HCT116 (cell line): ENCODE measurements at regions not wholly inside any gene's neighbourhood (a gene's known extent, or its start where the extent isn't known, plus 50 kb on each side); places are given as distances from the start of the nearest gene placed in this dataset.

ENCODE experiments used
- ATAC-seq: fragments of 200-7000 bp; cut with Tn5 transposase; 2 replicates; pipeline ENCODE4 v1.9.1; 2020; ENCODE audit warnings: mild to moderate bottlenecking, moderate library complexity
- BruUV-seq: library from RNA; stranded (reverse); fragments of 400-500 nt; replicated peaks from 2 replicates; lab custom pipeline; 2021; lab: Mats Ljungman, UMichigan
- CTCF ChIA-PET: fragments of 300-600 bp; sonication (Branson Sonifier 250); formaldehyde crosslinking; loops from one replicate; lab custom pipeline; 2021; ENCODE audit warnings: antibody characterized with exemption; lab: Charles Lee
- POLR2A ChIA-PET: fragments of 300-600, 350-600 bp; sonication (Branson Sonifier 250); formaldehyde crosslinking; loops from one replicate; lab custom pipeline; 2021; ENCODE audit warnings: antibody characterized with exemption; lab: Charles Lee
- RAD21 ChIA-PET, 2 experiments: fragments of 300-600 bp; sonication (Branson Sonifier 250); formaldehyde crosslinking; loops; one replicate each; lab custom pipeline; 2023; ENCODE audit warnings: low total read pairs in 2 of 2; ENCODE audit not compliant: uncharacterized antibody in 2 of 2, unreplicated experiment in 2 of 2, low non-redundant PET in 1 of 2; lab: Charles Lee
- DNase-seq: peaks from one replicate; pipeline ENCODE4 v3.0.0-alpha.2; 2010; ENCODE audit warnings: low read depth, low spot score
- H2AFZ ChIP-seq: fragments of 200-600 bp; shearing (Covaris generic), sonication (generic); 2 replicates; pipeline ENCODE4 v1.6.1; 2017; ENCODE audit warnings: low read depth, mixed run types, mixed read lengths, antibody characterized with exemption, low read length; ENCODE audit not compliant: poor library complexity, severe bottlenecking
- H3K27ac ChIP-seq: 2 replicates; pipeline ENCODE4 v1.5.1; 2012; ENCODE audit warnings: low read depth, low read length
- H3K27me3 ChIP-seq: fragments of 200-600 bp; sonication (generic); 2 replicates; pipeline ENCODE4 v1.6.1; 2016; ENCODE audit warnings: mixed run types, low read length, mixed read lengths; ENCODE audit not compliant: insufficient read depth
- H3K36me3 ChIP-seq, 2 experiments: fragments of 200-500 bp in 1 of 2; fragments of 200-600 bp in 1 of 2; sonication (Bioruptor generic) in 1 of 2; sonication (generic) in 1 of 2; 2 replicates each; pipeline versions ENCODE4 v1.5.1 to v1.6.1; 2014 to 2016; ENCODE audit warnings: low read length in 2 of 2, inconsistent platforms in 1 of 2, mixed read lengths in 1 of 2, mixed run types in 1 of 2; ENCODE audit not compliant: insufficient read depth in 2 of 2, control insufficient read depth in 1 of 2
- H3K4me1 ChIP-seq, 2 experiments: fragments of 200-600 bp in 1 of 2; sonication (generic) in 1 of 2; 2 replicates each; pipeline versions ENCODE4 v1.5.1 to v1.6.1; 2012 to 2017; ENCODE audit warnings: low read length in 2 of 2, inconsistent platforms in 1 of 2, mild to moderate bottlenecking in 1 of 2, mixed read lengths in 1 of 2, mixed run types in 1 of 2, moderate library complexity in 1 of 2; ENCODE audit not compliant: insufficient read depth in 2 of 2, control insufficient read depth in 1 of 2
- H3K4me2 ChIP-seq: fragments of 200-600 bp; sonication (generic); 2 replicates; pipeline ENCODE4 v1.6.1; 2017; ENCODE audit warnings: mixed run types, low read length, mixed read lengths
- H3K4me3 ChIP-seq, 2 experiments: fragments of 200-600 bp in 1 of 2; sonication (generic) in 1 of 2; replicated peaks in 1 of 2; 2 replicates each; pipeline ENCODE4 v1.5.1; 2011 to 2016; ENCODE audit warnings: low read length in 2 of 2, control low read depth in 1 of 2, low read depth in 1 of 2, mild to moderate bottlenecking in 1 of 2, mixed read lengths in 1 of 2, mixed run types in 1 of 2
- H3K79me2 ChIP-seq: fragments of 200-600 bp; sonication (generic); 2 replicates; pipeline ENCODE4 v1.6.1; 2017; ENCODE audit warnings: mild to moderate bottlenecking, mixed run types, low read length, moderate library complexity, mixed read lengths; ENCODE audit not compliant: insufficient read depth
- H3K9ac ChIP-seq: fragments of 200-600 bp; sonication (generic); 2 replicates; pipeline ENCODE4 v1.6.1; 2016; ENCODE audit warnings: low read length, mixed read lengths
- H3K9me2 ChIP-seq: fragments of 200-600 bp; sonication (generic), shearing (Covaris generic); 2 replicates; pipeline ENCODE4 v1.6.1; 2017; ENCODE audit warnings: mixed run types, mild to moderate bottlenecking, moderate library complexity; ENCODE audit not compliant: insufficient read depth
- H3K9me3 ChIP-seq, 2 experiments: fragments of 200-500 bp in 1 of 2; fragments of 200-600 bp in 1 of 2; sonication (Bioruptor generic) in 1 of 2; sonication (generic) in 1 of 2; 2 replicates each; pipeline ENCODE4 v1.6.1; 2014 to 2017; ENCODE audit warnings: low read length in 2 of 2, mixed read lengths in 2 of 2, inconsistent platforms in 1 of 2, low read depth in 1 of 2, mild to moderate bottlenecking in 1 of 2, mixed run types in 1 of 2, moderate library complexity in 1 of 2; ENCODE audit not compliant: control insufficient read depth in 1 of 2, insufficient read depth in 1 of 2
- H4K20me1 ChIP-seq: fragments of 200-600 bp; sonication (generic), shearing (Covaris generic); 2 replicates; pipeline ENCODE4 v1.6.1; 2017; ENCODE audit warnings: mixed run types, mild to moderate bottlenecking, moderate library complexity; ENCODE audit not compliant: insufficient read depth
- ELF1 ChIP-seq: IDR thresholded peaks from 2 replicates; pipeline ENCODE4 v1.6.1; 2012; ENCODE audit warnings: low read depth, borderline replicate concordance
- EZH2 ChIP-seq: fragments of 200-600 bp; sonication (generic); IDR thresholded peaks from 2 replicates; pipeline ENCODE4 v1.6.1; 2017; ENCODE audit warnings: antibody characterized with exemption, mixed run types
- JUND ChIP-seq: IDR thresholded peaks from 2 replicates; pipeline ENCODE4 v1.6.1; 2012
- POLR2A ChIP-seq: IDR thresholded peaks from 2 replicates; pipeline ENCODE4 v1.7.0; 2011; ENCODE audit warnings: borderline replicate concordance; ENCODE audit not compliant: insufficient read depth, insufficient read length; ENCODE audit errors: extremely low read depth
- SRF ChIP-seq: IDR thresholded peaks from 2 replicates; pipeline ENCODE4 v1.6.1; 2012; ENCODE audit warnings: low read depth
- TCF7L2 ChIP-seq: IDR thresholded peaks from 2 replicates; pipeline ENCODE4 v1.7.0; 2011; ENCODE audit warnings: borderline replicate concordance, inconsistent platforms; ENCODE audit not compliant: insufficient read depth, insufficient read length; ENCODE audit errors: extremely low read depth
- ZFX ChIP-seq: fragments of 450-650 bp; IDR thresholded peaks from 2 replicates; pipeline ENCODE4 v1.6.1; 2017
- intact Hi-C: fragments of 100-400 bp; cut with micrococcal nuclease; formaldehyde crosslinking; loops from 2 replicates; pipeline ENCODE4 v1.10.0; 2022
- TF ChIP-seq, protein P1 (sequence below): IDR thresholded peaks from 2 replicates; pipeline ENCODE4 v1.6.1; 2011; ENCODE audit warnings: mild to moderate bottlenecking, low read length, moderate library complexity; ENCODE audit not compliant: insufficient replicate concordance; ENCODE audit errors: extremely low read depth
- TF ChIP-seq, protein P2 (sequence below), 3 experiments: fragments of 200-600 bp in 1 of 3; sonication (generic) in 1 of 3; IDR thresholded peaks in 2 of 3; conservative IDR thresholded peaks in 1 of 3; 2 replicates each; pipeline ENCODE4 v1.5.1; 2012 to 2017; ENCODE audit warnings: low read depth in 2 of 3, low read length in 2 of 3, antibody characterized with exemption in 1 of 3, borderline replicate concordance in 1 of 3, control low read depth in 1 of 3, mild to moderate bottlenecking in 1 of 3, mixed read lengths in 1 of 3, mixed run types in 1 of 3, moderate library complexity in 1 of 3; ENCODE audit not compliant: insufficient read depth in 1 of 3

DNA sequence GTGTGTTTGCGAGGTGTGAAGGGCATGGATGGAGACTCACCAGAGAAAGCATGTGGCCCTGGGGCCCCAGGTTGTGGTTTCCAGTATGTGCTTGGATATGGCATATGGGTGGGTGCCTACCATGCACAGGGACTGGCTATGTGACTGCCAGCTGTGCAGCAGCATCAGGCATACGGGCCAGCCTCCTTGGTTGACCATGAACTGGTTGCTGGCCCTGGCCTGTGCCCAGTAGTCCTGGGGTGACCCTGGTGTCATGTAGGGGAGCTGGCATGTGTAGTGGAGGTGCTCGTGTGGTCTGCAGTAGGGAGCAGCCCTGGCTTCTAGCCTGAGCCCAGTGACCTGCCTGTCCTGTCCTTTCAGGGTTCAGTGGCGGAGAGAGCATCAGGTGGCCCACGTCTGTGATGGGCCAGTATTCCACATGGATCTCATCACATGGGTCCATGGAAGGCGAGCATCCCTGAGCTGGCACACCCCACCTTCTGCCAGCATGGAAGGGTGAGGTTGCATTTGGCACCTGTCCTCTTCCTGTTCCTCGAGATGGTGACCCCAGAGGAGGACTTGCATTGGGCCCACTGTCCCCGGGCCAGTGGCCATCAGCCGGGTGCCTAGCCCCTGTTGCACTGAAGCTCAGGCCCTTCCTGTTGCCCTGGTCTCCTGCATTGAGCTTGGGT, 228.9 kb downstream of the SNRPN start:
- no peaks in the 10 kb centered on the region for H4K20me1 ChIP-seq
- no peak overlapping the region for H3K4me2 ChIP-seq
- no TSS peak for BruUV-seq
- no peaks in the 10 kb centered on the region for H3K36me3 ChIP-seq
- H3K79me2 ChIP-seq, result no peaks in the 10 kb centered on the region
- no peak overlapping the region for H2AFZ ChIP-seq
- no peak for DNase-seq
- H3K27me3 ChIP-seq, result no peaks in the 10 kb centered on the region
- ChIA-PET POLR2A (no interaction called here), RAD21 (no interaction called here), CTCF (no interaction called here)
- H3K9me3 ChIP-seq, result peaks cover 0 to 5% of the 10 kb centered on the region in 2 experiments; a peak in 2 of 4 replicates
- H3K9me2 ChIP-seq, result no peaks in the 10 kb centered on the region
- H3K27ac ChIP-seq, result no peak overlapping the region
- intact Hi-C loops, result no loop called here
- H3K4me1 ChIP-seq, result no peaks in the 10 kb centered on the region
- ATAC-seq, result no peak
- no peak overlapping the region for H3K4me3 ChIP-seq
- H3K9ac ChIP-seq, result no peak overlapping the region
- no peak for TF ChIP-seq JUND
- TF ChIP-seq EZH2, result no peak

DNA sequence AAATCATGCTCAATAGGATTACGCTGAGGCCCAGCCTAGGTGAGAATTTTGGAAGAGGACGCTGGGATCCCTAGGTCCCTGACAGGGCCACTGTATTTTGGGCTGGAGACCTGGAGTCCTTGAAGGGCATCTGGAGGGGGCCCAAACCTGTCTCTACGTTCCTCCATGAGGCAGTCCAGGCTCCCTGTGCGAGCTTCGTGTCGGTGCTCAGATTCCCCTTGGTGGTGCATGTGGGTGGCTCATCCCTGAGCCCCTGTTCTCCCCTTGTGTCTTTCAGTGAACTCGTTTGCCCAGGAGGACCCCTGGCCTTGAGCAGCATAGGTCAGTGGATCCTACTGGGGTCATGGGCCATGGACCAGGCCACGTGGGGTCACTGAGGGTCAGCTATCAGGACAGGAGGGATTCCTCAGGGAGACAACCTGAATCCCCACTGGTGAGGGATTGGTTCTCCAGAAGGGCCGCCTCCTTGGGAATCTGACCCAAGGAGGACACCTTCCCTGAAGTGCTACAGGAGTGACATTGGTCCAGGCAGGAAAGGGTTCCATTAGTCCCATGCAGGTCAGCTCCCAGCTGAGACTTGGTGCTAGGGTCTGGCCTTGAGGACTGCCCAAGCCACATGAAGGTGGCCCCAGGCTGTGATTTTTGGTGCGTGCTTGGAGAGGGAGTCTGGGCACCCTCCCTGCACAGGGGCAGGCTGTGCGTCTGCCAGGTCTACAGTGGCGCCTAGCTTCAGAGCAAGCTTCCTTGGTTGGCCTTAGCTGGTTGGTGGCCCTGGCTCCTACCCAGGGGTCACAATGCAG, 229.8 kb downstream of the SNRPN start:
- H3K27me3 ChIP-seq, result no peaks in the 10 kb centered on the region
- ChIA-PET CTCF (no interaction called here), POLR2A (no interaction called here), RAD21 (no interaction called here)
- ATAC-seq, result no peak
- H3K9me3 ChIP-seq, result peaks cover 0 to 5% of the 10 kb centered on the region in 2 experiments; a peak in 2 of 4 replicates
- no peak overlapping the region for H3K4me2 ChIP-seq
- H3K79me2 ChIP-seq, result no peaks in the 10 kb centered on the region
- no peak overlapping the region for H2AFZ ChIP-seq
- intact Hi-C loops, result no loop called here
- no TSS peak for BruUV-seq
- no peaks in the 10 kb centered on the region for H3K9me2 ChIP-seq
- no peak overlapping the region for H3K4me3 ChIP-seq
- no peak overlapping the region for H3K9ac ChIP-seq
- H3K4me1 ChIP-seq, result no peaks in the 10 kb centered on the region
- H3K36me3 ChIP-seq, result no peaks in the 10 kb centered on the region
- no peak overlapping the region for H3K27ac ChIP-seq
- DNase-seq, result no peak
- H4K20me1 ChIP-seq, result no peaks in the 10 kb centered on the region
- TF ChIP-seq, protein P1, sequence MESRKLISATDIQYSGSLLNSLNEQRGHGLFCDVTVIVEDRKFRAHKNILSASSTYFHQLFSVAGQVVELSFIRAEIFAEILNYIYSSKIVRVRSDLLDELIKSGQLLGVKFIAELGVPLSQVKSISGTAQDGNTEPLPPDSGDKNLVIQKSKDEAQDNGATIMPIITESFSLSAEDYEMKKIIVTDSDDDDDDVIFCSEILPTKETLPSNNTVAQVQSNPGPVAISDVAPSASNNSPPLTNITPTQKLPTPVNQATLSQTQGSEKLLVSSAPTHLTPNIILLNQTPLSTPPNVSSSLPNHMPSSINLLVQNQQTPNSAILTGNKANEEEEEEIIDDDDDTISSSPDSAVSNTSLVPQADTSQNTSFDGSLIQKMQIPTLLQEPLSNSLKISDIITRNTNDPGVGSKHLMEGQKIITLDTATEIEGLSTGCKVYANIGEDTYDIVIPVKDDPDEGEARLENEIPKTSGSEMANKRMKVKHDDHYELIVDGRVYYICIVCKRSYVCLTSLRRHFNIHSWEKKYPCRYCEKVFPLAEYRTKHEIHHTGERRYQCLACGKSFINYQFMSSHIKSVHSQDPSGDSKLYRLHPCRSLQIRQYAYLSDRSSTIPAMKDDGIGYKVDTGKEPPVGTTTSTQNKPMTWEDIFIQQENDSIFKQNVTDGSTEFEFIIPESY, result no peak
- TF ChIP-seq ELF1 (no peak), POLR2A (no peak), ZFX (no peak), TCF7L2 (no peak), SRF (no peak)
- TF ChIP-seq, protein P2, sequence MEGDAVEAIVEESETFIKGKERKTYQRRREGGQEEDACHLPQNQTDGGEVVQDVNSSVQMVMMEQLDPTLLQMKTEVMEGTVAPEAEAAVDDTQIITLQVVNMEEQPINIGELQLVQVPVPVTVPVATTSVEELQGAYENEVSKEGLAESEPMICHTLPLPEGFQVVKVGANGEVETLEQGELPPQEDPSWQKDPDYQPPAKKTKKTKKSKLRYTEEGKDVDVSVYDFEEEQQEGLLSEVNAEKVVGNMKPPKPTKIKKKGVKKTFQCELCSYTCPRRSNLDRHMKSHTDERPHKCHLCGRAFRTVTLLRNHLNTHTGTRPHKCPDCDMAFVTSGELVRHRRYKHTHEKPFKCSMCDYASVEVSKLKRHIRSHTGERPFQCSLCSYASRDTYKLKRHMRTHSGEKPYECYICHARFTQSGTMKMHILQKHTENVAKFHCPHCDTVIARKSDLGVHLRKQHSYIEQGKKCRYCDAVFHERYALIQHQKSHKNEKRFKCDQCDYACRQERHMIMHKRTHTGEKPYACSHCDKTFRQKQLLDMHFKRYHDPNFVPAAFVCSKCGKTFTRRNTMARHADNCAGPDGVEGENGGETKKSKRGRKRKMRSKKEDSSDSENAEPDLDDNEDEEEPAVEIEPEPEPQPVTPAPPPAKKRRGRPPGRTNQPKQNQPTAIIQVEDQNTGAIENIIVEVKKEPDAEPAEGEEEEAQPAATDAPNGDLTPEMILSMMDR (IDR thresholded peaks at IDR 0.05 in 2 of 3, conservative IDR thresholded peaks at IDR 0.05 in 1 of 3; ENCODE audit: borderline replicate concordance in 1 of 3, insufficient read depth in 1 of 3, low read depth in 2 of 3, low read length in 2 of 3), result no peak
